Smooth muscle cell (in vitro differentiated cells): ENCODE measurements at regions not wholly inside any gene's neighbourhood (a gene's known extent, or its start where the extent isn't known, plus 50 kb on each side); places are given as distances from the start of the nearest gene placed in this dataset.

Source experiments
- DNase-seq: peaks from one replicate; lab custom pipeline; 2025; ENCODE audit not compliant: unreplicated experiment; lab: John Stamatoyannopoulos, UW
- H2AFZ ChIP-seq: fragments of 200-600 bp; sonication (generic); 2 replicates; pipeline ENCODE4 v1.6.0; 2016; ENCODE audit warnings: antibody characterized with exemption, low read depth, mild to moderate bottlenecking
- H3F3A ChIP-seq: fragments of 200-600 bp; sonication (generic); 2 replicates; pipeline ENCODE4 v1.6.0; 2017; ENCODE audit warnings: antibody characterized with exemption, low read depth
- H3K27ac ChIP-seq: fragments of 200-600 bp; sonication (generic); 2 replicates; pipeline ENCODE4 v1.5.1; 2016; ENCODE audit warnings: low read depth, mild to moderate bottlenecking
- H3K27me3 ChIP-seq: fragments of 200-600 bp; sonication (generic); 2 replicates; pipeline ENCODE4 v1.6.1; 2016; ENCODE audit warnings: low read depth, mild to moderate bottlenecking
- H3K36me3 ChIP-seq: fragments of 200-600 bp; sonication (generic); 2 replicates; pipeline ENCODE4 v1.5.1; 2016; ENCODE audit warnings: low read depth
- H3K4me1 ChIP-seq: fragments of 200-600 bp; sonication (generic); 2 replicates; pipeline ENCODE4 v1.5.1; 2016; ENCODE audit warnings: low read depth
- H3K4me2 ChIP-seq: fragments of 200-600 bp; sonication (generic); 2 replicates; pipeline ENCODE4 v1.6.0; 2016; ENCODE audit warnings: mild to moderate bottlenecking
- H3K4me3 ChIP-seq: fragments of 200-600 bp; sonication (generic); 2 replicates; pipeline ENCODE4 v1.5.1; 2016; ENCODE audit warnings: mild to moderate bottlenecking
- H3K79me2 ChIP-seq: fragments of 200-600 bp; sonication (generic); 2 replicates; pipeline ENCODE4 v1.6.0; 2016; ENCODE audit warnings: low read depth, mild to moderate bottlenecking
- H3K9ac ChIP-seq: fragments of 200-600 bp; sonication (generic); 2 replicates; pipeline ENCODE4 v1.6.0; 2016; ENCODE audit warnings: low read depth
- H3K9me3 ChIP-seq: fragments of 200-600 bp; sonication (generic); replicated peaks from 2 replicates; pipeline ENCODE4 v1.5.1; 2016; ENCODE audit warnings: low read depth
- H4K20me1 ChIP-seq: fragments of 200-600 bp; sonication (generic); 2 replicates; pipeline ENCODE4 v1.6.0; 2016; ENCODE audit warnings: low read depth
- WGBS: methylation state at CpG from one replicate; pipeline ENCODE4 v1.1.7; 2016; ENCODE audit warnings: low lambda C conversion rate; 5-methylcytosine and 5-hydroxymethylcytosine counted together
- TF ChIP-seq, protein P1 (sequence below): fragments of 200-600 bp; sonication (generic); IDR thresholded peaks from 2 replicates; pipeline ENCODE4 v1.5.1; 2017; ENCODE audit warnings: borderline replicate concordance, mild to moderate bottlenecking, antibody characterized with exemption; ENCODE audit not compliant: insufficient read depth, poor library complexity, severe bottlenecking

DNA sequence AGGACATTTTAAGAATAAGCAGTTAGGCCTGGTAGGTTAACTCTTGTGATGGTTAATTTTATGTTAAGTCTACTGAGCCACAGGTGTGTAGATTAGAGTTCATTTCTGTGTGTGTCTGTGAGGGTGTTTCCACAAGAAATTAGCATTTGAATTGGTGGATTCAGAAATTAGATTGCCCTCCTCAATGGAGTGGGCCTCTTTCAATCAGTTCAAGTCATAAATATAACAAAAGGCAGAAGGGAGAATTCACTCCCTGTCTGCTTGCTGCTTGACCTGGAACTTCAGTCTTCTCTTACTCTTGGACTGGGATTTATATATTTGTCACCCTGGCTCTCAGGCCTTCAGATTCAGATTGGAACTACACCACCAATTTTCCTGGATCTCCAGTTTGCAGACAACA lies 55.3 kb upstream of the POM121L12 start:
- Histone ChIP-seq H3K27me3 (no peaks in the 10 kb centered on the region), H3F3A (no peaks in the 10 kb centered on the region), H3K27ac (no peak overlapping the region), H3K4me1 (no peaks in the 10 kb centered on the region), H3K9me3 (peaks cover 3% of the 10 kb centered on the region), H4K20me1 (no peaks in the 10 kb centered on the region), H3K79me2 (no peaks in the 10 kb centered on the region), H3K9ac (no peak overlapping the region), H2AFZ (no peak overlapping the region), H3K4me2 (no peak overlapping the region), H3K4me3 (no peak overlapping the region), H3K36me3 (no peaks in the 10 kb centered on the region)
- TF ChIP-seq, protein P1, sequence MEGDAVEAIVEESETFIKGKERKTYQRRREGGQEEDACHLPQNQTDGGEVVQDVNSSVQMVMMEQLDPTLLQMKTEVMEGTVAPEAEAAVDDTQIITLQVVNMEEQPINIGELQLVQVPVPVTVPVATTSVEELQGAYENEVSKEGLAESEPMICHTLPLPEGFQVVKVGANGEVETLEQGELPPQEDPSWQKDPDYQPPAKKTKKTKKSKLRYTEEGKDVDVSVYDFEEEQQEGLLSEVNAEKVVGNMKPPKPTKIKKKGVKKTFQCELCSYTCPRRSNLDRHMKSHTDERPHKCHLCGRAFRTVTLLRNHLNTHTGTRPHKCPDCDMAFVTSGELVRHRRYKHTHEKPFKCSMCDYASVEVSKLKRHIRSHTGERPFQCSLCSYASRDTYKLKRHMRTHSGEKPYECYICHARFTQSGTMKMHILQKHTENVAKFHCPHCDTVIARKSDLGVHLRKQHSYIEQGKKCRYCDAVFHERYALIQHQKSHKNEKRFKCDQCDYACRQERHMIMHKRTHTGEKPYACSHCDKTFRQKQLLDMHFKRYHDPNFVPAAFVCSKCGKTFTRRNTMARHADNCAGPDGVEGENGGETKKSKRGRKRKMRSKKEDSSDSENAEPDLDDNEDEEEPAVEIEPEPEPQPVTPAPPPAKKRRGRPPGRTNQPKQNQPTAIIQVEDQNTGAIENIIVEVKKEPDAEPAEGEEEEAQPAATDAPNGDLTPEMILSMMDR = no peak
- no peak for DNase-seq

- Histone ChIP-seq H3K4me2 (no peak overlapping the region), H3F3A (no peaks in the 10 kb centered on the region), H2AFZ (no peak overlapping the region), H3K36me3 (no peaks in the 10 kb centered on the region), H3K79me2 (no peaks in the 10 kb centered on the region), H3K4me1 (no peaks in the 10 kb centered on the region), H3K27ac (no peak overlapping the region), H3K9me3 (no peaks in the 10 kb centered on the region), H3K4me3 (no peak overlapping the region), H4K20me1 (no peaks in the 10 kb centered on the region), H3K27me3 (no peaks in the 10 kb centered on the region), H3K9ac (no peak overlapping the region)
- DNase-seq = no peak
- TF ChIP-seq, protein P1 = no peak
Observed at GRCh38 chr7:52973126-52973525, 62.3 kb upstream of the POM121L12 start.

- Histone ChIP-seq H3K4me3 (no peak overlapping the region), H2AFZ (no peak overlapping the region), H3K27me3 (no peaks in the 10 kb centered on the region), H3K9ac (no peak overlapping the region), H3K79me2 (no peaks in the 10 kb centered on the region), H4K20me1 (no peaks in the 10 kb centered on the region), H3K36me3 (no peaks in the 10 kb centered on the region), H3F3A (peaks cover 14% of the 10 kb centered on the region), H3K4me1 (peaks cover 7% of the 10 kb centered on the region), H3K4me2 (no peak overlapping the region), H3K9me3 (no peaks in the 10 kb centered on the region), H3K27ac (no peak overlapping the region)
- TF ChIP-seq, protein P1 = no peak
- DNase-seq = no peak
- WGBS = 89% methylated on average over 7 of the region's 7 CpGs
Observed at GRCh38 chr7:52962402-52963076, 72.9 kb upstream of the POM121L12 start.

DNA sequence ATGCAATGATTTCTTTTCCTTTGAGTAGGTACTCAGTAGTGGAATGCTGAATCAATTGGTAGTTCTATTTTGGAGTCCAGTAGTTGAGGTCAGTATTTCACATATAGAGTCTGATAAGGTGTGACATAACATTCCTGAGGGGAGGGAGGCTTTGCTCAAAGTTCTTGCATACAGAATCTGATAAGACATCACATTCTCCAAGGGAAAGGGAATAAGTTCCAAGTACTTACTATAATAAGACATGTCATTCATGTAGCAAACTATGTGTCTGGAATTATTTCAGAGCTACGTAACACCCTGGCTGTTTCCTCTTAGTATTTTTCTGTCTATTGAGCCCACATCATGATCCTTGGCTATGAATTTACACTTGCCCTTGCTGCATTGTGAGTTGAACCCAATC lies 74.3 kb upstream of the POM121L12 start:
- no peaks in the 10 kb centered on the region for H3K27me3 ChIP-seq
- no peaks in the 10 kb centered on the region for H3K79me2 ChIP-seq
- H3K4me2 ChIP-seq = no peak overlapping the region
- H4K20me1 ChIP-seq = no peaks in the 10 kb centered on the region
- 73% methylated on average over 1 of the region's 1 CpG for WGBS
- peaks cover 20% of the 10 kb centered on the region for H3F3A ChIP-seq
- no peaks in the 10 kb centered on the region for H3K36me3 ChIP-seq
- H2AFZ ChIP-seq = no peak overlapping the region
- H3K4me3 ChIP-seq = no peak overlapping the region
- no peak overlapping the region for H3K9ac ChIP-seq
- no peaks in the 10 kb centered on the region for H3K9me3 ChIP-seq
- H3K4me1 ChIP-seq = peaks cover 14% of the 10 kb centered on the region
- H3K27ac ChIP-seq = no peak overlapping the region
- no peak for DNase-seq
- TF ChIP-seq, protein P1 = no peak
